T47D (cell line): ENCODE measurements at regions not wholly inside any gene's neighbourhood (a gene's known extent, or its start where the extent isn't known, plus 50 kb on each side); places are given as distances from the start of the nearest gene placed in this dataset.

ENCODE experiments used
- DNase-seq, 2 experiments: peaks; one replicate each; pipeline versions ENCODE4 v3.0.0 to v3.0.0-alpha.2; 2011 to 2012; ENCODE audit warnings: low read depth in 1 of 2, low spot score in 1 of 2
- JUND ChIP-seq: IDR thresholded peaks from 2 replicates; pipeline ENCODE4 v1.6.1; 2012; ENCODE audit warnings: low read depth
- in situ Hi-C: cut with HindIII; loops from 2 replicates; pipeline ENCODE4 v1.10.0; 2016; ENCODE audit warnings: low sequenced_read_pairs, low pct_unique_long_range_greater_than_20kb

DNA sequence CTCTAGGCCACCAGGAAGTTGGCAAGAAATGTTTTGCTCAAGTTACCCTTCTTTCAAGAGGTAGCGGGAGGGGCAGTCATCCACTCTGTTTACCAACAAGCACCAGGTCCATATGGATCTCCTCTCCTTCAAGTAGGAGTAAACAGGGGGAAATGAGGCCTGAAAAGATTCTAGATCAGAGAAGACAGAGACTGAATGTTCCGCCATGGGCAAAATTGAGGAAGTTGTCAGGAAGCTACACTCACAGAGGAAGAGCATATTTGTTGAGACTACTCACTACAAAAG lies 81.6 kb downstream of the KLF15 start:
- TF ChIP-seq JUND: no peak
- peak in 1 of 2 experiments; percentile 19 for DNase-seq
- in situ Hi-C loops: no loop called here

- DNase-seq: no peak
- in situ Hi-C loops: no loop called here
- TF ChIP-seq JUND: no peak
Measured at GRCh38 chr3:126274735-126275619, 82.2 kb downstream of the KLF15 start.

DNA sequence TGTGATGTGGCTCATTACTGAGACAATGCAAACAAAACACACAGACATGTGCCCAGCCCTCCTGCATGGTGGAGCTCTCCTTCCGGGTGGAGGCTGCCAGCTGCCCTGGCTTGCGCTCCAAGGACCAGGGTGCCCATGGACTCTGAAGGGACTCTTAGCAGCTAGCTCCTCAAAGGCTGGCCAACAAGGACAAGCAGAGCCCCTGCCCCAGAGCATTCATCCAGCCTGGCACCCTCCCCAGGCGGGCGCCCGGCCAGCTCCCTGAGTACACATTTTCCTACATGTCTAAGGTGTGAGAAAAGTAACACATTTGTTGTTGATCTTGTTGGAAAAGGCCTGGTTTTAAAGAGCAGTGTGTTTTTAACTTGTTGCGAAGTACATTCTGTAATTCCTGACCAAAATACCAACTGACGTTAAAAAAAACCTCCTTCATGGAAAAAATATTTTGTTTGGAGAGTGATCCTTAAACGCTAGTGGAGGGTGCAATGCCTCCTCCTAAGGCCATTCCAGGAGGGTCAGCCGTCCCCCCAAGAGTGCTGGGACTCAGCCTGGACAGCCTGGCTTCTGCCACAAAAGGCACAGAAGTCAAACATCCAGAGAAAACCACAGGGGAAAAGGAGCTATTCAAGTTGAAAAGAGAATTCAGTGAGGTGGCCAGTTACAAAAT lies 86.9 kb downstream of the KLF15 start:
- no peak for TF ChIP-seq JUND
- in situ Hi-C loops: no loop called here
- DNase-seq: peak; percentile 38 to 47

DNA sequence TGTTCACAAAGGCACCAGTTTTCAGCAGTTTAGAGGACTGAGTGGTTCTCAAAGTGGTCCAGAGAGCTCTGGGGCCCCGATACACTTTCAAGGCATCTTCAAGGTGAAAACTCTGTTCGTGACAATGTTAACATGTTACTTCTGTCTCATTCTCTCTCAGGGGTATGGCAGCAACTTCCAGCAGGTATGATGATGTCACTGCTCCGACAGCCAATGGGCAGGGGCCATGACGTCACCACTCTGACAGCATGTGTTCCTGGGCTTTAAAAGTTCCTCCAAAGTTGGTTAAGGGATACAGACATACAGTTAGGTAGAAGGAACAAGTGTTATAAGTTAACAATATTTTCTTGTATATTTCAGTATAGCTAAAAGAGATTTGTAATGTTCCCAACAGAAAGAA lies 87.9 kb downstream of the KLF15 start:
- DNase-seq: peak in 1 of 2 experiments; percentile 51
- no peak for TF ChIP-seq JUND
- in situ Hi-C loops: no loop called here

DNA sequence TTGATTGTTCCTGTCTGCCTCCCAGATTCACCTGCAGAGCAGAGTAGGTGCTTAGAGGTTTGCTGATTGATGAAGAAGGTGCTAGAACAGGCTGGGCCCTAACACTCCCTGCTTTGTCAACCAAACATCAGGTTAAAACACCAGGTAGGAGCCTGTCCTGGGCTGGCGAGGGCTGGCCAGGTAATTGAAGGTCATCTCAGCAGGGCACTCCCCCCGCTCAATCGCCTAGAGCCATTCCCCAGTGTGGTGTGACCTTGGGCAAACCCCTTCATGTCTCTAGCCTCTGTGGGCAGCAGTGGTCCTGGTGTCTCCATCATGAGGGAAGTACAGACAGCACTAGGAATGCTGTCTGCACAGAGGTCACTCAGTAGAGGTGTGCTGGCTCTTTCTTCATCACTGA lies 88.3 kb downstream of the KLF15 start:
- in situ Hi-C loops: no loop called here
- no peak for TF ChIP-seq JUND
- DNase-seq: no peak

- TF ChIP-seq JUND: no peak
- no peak for DNase-seq
- in situ Hi-C loops: no loop called here
Measured at GRCh38 chr3:126267976-126268615, 87.7 kb upstream of the ALDH1L1 start.

DNA sequence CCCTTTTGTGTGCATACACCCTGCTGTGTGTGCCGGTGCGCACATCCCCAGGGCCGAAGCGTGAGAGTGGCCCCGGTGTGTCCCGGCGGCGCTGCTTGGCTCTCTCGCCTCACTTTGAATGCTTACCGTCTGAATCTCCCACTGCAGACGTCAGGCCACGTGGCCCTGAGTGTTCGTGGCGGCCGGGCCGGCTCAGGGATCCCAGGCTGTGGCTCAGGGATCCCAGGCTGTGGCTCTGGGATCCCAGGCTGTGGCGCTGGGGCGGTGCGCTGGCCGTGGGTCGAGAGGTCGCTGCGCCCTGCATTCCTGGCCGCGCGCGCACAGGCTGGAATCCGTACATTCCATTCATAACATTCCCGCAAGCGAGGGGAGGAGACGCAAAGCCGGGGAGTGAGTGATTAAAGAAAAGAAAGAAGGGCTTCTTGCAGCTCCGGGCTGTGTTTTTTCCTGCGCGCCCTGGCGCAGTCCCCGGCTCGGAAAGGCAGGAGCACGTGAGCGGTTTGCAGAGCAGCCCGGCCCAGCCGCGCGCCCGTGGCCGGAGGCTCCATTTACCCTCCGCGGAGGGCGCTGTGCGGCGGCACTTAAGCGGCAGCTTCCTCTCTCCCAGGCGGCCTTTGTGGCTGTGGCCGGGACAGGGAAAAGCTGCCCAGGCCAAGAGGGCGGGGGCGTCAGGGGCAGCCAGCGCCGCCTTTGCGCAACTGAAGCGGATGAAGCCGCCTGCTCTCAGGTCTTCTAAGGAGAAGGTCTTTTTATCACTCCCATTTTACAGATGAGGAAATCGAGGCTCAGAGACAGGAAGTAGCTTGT lies 87.0 kb upstream of the ALDH1L1 start:
- in situ Hi-C loops: no loop called here
- peak; percentile 50 to 95 for DNase-seq
- no peak for TF ChIP-seq JUND

DNA sequence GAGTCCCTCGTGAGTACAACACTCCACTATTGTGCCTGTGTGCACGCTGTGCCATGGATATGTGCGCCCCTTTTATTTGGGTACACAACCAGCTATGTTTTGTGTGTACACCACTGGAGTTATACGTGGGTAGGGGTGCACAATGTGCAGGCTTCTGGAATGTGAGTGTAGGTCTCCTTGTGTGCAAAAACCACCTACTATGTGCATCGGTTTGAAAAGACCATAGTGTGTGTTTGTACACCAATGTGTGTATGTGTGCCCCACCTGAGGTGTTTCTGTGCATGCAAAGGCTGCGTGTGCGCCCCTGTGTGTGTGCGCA lies 86.4 kb upstream of the ALDH1L1 start:
- TF ChIP-seq JUND: no peak
- no peak for DNase-seq
- in situ Hi-C loops: no loop called here

- DNase-seq: peak in 1 of 2 experiments; percentile 37
- in situ Hi-C loops: no loop called here
Measured at GRCh38 chr3:126266291-126266840, 86.0 kb upstream of the ALDH1L1 start.

GRCh38 chr3:126264952-126265351 lies 84.6 kb upstream of the ALDH1L1 start:
- in situ Hi-C loops: no loop called here
- TF ChIP-seq JUND: no peak
- DNase-seq: no peak

More at GRCh38 chr3:126266291-126266840, 86.0 kb upstream of the ALDH1L1 start:
- TF ChIP-seq JUND: no peak

DNA sequence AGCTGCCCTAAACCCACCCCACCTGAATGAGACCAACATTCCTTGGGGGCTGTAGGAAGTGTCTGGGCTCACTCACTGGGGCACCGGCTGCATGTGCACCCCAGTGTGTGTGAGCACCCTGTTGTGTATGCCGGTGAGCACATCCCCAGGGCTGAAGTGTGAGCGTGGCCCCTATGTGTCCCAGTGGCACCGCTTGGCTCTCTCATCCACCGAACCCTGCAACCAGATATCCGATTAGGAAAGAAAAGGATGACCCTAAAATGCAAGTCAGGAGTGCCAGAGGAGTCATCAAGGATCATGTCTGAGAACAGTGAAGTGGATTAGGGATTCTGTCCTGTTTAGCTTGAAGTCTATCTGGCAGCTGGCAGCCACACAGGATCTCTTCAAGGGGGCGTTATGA lies 84.0 kb upstream of the ALDH1L1 start:
- in situ Hi-C loops: no loop called here
- no peak for TF ChIP-seq JUND

DNA sequence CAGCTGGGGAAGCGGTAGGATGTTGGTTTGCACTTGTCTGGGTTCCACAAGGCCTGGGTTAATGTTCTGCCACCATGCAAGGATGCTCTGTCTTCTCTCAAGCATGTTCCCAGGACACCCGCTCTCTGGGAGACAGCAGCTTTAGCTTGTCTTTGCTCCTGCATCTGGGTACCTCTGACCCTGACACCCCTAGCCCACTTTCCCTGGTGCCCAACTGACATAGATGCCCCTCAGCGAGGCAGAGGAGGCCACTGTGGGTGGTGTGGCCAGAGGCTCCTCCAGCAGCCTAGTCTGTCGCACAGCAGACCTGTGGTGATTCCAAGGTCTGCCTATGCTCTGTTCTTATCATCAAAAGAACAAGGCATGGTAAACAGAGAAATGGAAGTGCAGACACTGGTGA lies 83.6 kb upstream of the ALDH1L1 start:
- DNase-seq: no peak
- TF ChIP-seq JUND: no peak
- in situ Hi-C loops: no loop called here

More for the DNA sequence above, 84.0 kb upstream of the ALDH1L1 start:
- no peak for DNase-seq

DNA sequence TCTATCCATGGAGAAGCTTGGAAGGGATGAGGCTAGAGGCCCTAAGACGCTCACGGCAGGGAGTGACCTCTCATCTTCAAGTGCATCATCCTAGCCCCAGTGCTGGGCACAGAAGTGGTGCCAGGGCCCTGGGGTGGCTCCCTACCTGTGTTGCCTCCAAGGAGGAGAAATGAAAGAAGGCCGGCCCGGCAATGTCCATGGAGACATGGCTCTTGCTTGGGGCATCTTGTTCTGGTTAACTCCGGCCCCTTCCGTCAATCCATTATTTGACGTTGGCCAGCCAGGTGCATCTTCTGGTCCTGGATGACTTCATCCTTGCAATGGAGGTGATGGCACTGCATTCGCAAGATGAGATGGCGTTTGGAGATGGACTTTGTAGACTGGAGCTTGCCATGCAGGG lies 83.2 kb upstream of the ALDH1L1 start:
- TF ChIP-seq JUND: no peak
- no peak for DNase-seq
- in situ Hi-C loops: no loop called here
